ENCODE measurements at regions not wholly inside any gene's neighbourhood (a gene's known extent, or its start where the extent isn't known, plus 50 kb on each side); places are given as distances from the start of the nearest gene placed in this dataset.

DNA sequence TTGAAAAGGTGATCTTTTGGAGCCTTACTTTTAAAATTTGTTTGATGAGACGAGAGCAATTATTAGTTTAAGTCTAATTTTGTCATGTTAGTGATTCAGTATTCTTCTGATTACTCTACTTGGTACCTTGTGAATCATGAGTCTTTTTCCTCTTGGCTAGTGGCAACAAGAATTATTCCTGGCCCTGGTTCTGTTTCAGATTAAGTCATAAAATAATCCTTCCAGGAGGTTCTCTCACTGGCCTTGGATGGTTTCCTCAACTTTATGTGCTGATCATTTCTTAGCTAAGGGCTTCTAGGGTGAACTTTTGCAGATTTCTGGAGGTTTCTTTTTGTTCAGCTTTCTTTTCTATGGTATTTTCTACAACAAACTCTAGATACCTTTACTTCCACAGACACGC, 741.8 kb upstream of the LUZP2 start:
- TF ChIP-seq, protein P1, sequence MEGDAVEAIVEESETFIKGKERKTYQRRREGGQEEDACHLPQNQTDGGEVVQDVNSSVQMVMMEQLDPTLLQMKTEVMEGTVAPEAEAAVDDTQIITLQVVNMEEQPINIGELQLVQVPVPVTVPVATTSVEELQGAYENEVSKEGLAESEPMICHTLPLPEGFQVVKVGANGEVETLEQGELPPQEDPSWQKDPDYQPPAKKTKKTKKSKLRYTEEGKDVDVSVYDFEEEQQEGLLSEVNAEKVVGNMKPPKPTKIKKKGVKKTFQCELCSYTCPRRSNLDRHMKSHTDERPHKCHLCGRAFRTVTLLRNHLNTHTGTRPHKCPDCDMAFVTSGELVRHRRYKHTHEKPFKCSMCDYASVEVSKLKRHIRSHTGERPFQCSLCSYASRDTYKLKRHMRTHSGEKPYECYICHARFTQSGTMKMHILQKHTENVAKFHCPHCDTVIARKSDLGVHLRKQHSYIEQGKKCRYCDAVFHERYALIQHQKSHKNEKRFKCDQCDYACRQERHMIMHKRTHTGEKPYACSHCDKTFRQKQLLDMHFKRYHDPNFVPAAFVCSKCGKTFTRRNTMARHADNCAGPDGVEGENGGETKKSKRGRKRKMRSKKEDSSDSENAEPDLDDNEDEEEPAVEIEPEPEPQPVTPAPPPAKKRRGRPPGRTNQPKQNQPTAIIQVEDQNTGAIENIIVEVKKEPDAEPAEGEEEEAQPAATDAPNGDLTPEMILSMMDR (conservative IDR thresholded peaks at IDR 0.05) = no peak
- TF ChIP-seq EZH2 (IDR thresholded peaks at IDR 0.05; ENCODE audit: low read depth) = no peak

Data from PC-9 (cell line).